Stomach (tissue), 8 donors: ENCODE measurements at regions not wholly inside any gene's neighbourhood (a gene's known extent, or its start where the extent isn't known, plus 50 kb on each side); places are given as distances from the start of the nearest gene placed in this dataset.

Experiments
- DNase-seq, 2 donors: peaks; one replicate each; pipeline versions ENCODE4 v3.0.0 to v3.0.0-alpha.2; 2013 to 2019
- H3K27ac ChIP-seq, 5 donors: fragments of 200-600 bp in 4 of 5; sonication (generic) in 4 of 5; one replicate each; pipeline ENCODE4 v1.5.1; 2013 to 2019; ENCODE audit warnings: mild to moderate bottlenecking in 1 of 5, moderate library complexity in 1 of 5
- H3K27me3 ChIP-seq, 3 donors: fragments of 200-600 bp; sonication (generic); one replicate each; pipeline ENCODE4 v1.5.1; 2017 to 2019; ENCODE audit warnings: mixed run types in 1 of 3
- H3K36me3 ChIP-seq, 4 donors: fragments of 200-600 bp; sonication (generic); 1 replicate in 3 of 4; 2 replicates in 1 of 4; pipeline ENCODE4 v1.5.1; 2016 to 2019
- H3K4me1 ChIP-seq, 4 donors: fragments of 200-600 bp; sonication (generic); one replicate each; pipeline ENCODE4 v1.5.1; 2016 to 2019
- H3K4me3 ChIP-seq, 4 donors: fragments of 200-600 bp; sonication (generic) in 3 of 4; one replicate each; pipeline ENCODE4 v1.5.1; 2016 to 2019; ENCODE audit warnings: mild to moderate bottlenecking in 1 of 4
- H3K9me3 ChIP-seq, 4 donors: fragments of 200-600 bp; sonication (generic); one replicate each; pipeline ENCODE4 v1.5.1; 2016 to 2019
- CTCF ChIP-seq, 7 experiments: fragments of 450-650 bp in 4 of 7; fragments of 200-600 bp in 3 of 7; sonication (generic) in 3 of 7; IDR thresholded peaks; one replicate each; pipeline ENCODE4 v1.5.1; 2016 to 2019; ENCODE audit warnings: antibody characterized with exemption in 7 of 7, control low read depth in 2 of 7, mild to moderate bottlenecking in 1 of 7
- EP300 ChIP-seq: sonication (generic); formaldehyde crosslinking; IDR thresholded peaks from one replicate; pipeline ENCODE4 v1.6.1; 2017; ENCODE audit warnings: antibody characterized with exemption
- POLR2A ChIP-seq, 4 donors: fragments of 450-650 bp; IDR thresholded peaks; one replicate each; pipeline ENCODE4 v1.6.1; 2016; ENCODE audit warnings: antibody characterized with exemption in 4 of 4, control low read depth in 2 of 4, mild to moderate bottlenecking in 1 of 4, moderate library complexity in 1 of 4
- POLR2AphosphoS5 ChIP-seq, 3 donors: sonication (generic); formaldehyde crosslinking; IDR thresholded peaks; one replicate each; pipeline ENCODE4 v1.6.1; 2016; ENCODE audit warnings: antibody characterized with exemption in 3 of 3
- WGBS, 5 donors: extraction: QIAGEN DNeasy Blood & Tissue Kit in 3 of 5; methylation state at CpG; one replicate each; pipeline versions ENCODE4 v1.1.5 to v1.1.7; 2013 to 2018; 5-methylcytosine and 5-hydroxymethylcytosine counted together
- intact Hi-C: fragments of 100-400 bp; cut with DNase I; formaldehyde crosslinking; loops from one replicate; pipeline ENCODE4 v1.15.1; 2023; ENCODE audit warnings: low total_unique reads
- donor health status: healthy with polysubstance abuse.
- donor health status: Bipolar disorder and iron deficiency.
- donor health status: healthy.

- intact Hi-C loops: no loop called here
- 82 to 92% (median 86%) methylated on average over 5 of the region's 5 CpGs for WGBS, 5 donors
These were observed 155.1 kb upstream of the PPARGC1A start for GRCh38 chr4:24044610-24045589.

GRCh38 chr4:24042094-24042493, 152.2 kb upstream of the PPARGC1A start:
- WGBS, 5 donors: 74 to 93% (median 85%) methylated on average over 1 of the region's 1 CpG
- no peak overlapping the region for H3K4me3 ChIP-seq
- no peaks in the 10 kb centered on the region for H3K9me3 ChIP-seq
- no peaks in the 10 kb centered on the region for H3K4me1 ChIP-seq
- no peak overlapping the region for H3K27ac ChIP-seq
- DNase-seq: no peak
- intact Hi-C loops: no loop called here
- no peaks in the 10 kb centered on the region for H3K36me3 ChIP-seq
- no peak for TF ChIP-seq POLR2AphosphoS5 (IDR thresholded peaks at IDR 0.05)
- TF ChIP-seq POLR2A (IDR thresholded peaks at IDR 0.05): no peak
- no peak for TF ChIP-seq EP300
- TF ChIP-seq CTCF (IDR thresholded peaks at IDR 0.05): no peak
- no peaks in the 10 kb centered on the region for H3K27me3 ChIP-seq

More at GRCh38 chr4:24044610-24045589, 155.1 kb upstream of the PPARGC1A start:
- no peaks in the 10 kb centered on the region for H3K36me3 ChIP-seq
- TF ChIP-seq POLR2AphosphoS5 (IDR thresholded peaks at IDR 0.05) (no peak), POLR2A (IDR thresholded peaks at IDR 0.05) (no peak), EP300 (no peak), CTCF (IDR thresholded peaks at IDR 0.05) (no peak)
- H3K27ac ChIP-seq: no peak overlapping the region
- DNase-seq: no peak
- H3K4me3 ChIP-seq: no peak overlapping the region
- no peaks in the 10 kb centered on the region for H3K27me3 ChIP-seq
- no peaks in the 10 kb centered on the region for H3K4me1 ChIP-seq
- no peaks in the 10 kb centered on the region for H3K9me3 ChIP-seq

DNA sequence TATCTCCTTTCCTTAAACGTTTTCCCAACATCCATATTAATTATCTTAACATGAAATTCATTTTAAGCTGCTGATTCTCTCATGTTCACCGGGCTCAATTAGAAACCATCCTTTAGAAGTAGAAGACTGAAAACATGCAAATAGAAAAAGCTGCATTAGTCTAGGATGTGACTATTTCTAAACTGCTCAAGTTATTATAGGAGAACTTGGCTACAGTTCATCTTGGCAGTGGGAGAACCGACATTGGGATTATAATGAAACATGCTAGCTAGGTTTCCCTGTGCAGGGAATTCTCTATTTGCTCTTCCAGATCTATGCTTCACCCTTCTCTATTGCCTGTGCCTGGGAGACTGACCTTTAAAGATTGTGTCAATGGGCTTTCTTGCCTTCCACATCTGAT, 151.0 kb upstream of the PPARGC1A start:
- TF ChIP-seq POLR2A (IDR thresholded peaks at IDR 0.05) (no peak), CTCF (IDR thresholded peaks at IDR 0.05) (no peak), POLR2AphosphoS5 (IDR thresholded peaks at IDR 0.05) (no peak)
- no peaks in the 10 kb centered on the region for H3K4me1 ChIP-seq
- no peak overlapping the region for H3K27ac ChIP-seq
- H3K27me3 ChIP-seq: no peaks in the 10 kb centered on the region
- no peaks in the 10 kb centered on the region for H3K9me3 ChIP-seq
- DNase-seq: peak in 1 of 2 donors; percentile 14
- no peaks in the 10 kb centered on the region for H3K36me3 ChIP-seq
- WGBS, 5 donors: 50 to 59% (median 54%) methylated on average over 3 of the region's 3 CpGs
- H3K4me3 ChIP-seq: no peak overlapping the region
- intact Hi-C loops: no loop called here

DNA sequence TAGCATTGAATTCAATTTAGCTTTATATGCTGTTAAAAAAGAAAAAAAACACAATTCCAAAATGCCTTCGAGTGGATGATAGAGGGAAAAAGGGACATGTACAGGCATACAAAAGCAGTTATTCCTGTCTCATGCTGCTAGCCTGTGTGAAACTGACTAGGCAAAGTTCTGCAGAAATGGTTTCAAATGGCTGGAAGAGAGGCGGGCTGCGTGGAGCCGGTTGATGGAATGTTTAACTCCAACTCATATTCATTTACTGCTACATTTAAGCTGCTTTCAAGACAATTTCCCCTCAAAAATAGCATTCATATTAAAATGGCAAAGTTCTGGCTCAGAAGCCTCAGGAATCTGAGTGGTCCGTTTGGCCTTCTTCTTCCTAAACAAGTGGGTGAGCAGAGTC, 143.8 kb upstream of the PPARGC1A start:
- intact Hi-C loops: no loop called here
- Histone ChIP-seq H3K4me3 (no peak overlapping the region), H3K27me3 (no peaks in the 10 kb centered on the region), H3K4me1 (no peaks in the 10 kb centered on the region), H3K9me3 (no peaks in the 10 kb centered on the region), H3K27ac (no peak overlapping the region), H3K36me3 (no peaks in the 10 kb centered on the region)
- DNase-seq: no peak
- TF ChIP-seq POLR2AphosphoS5 (IDR thresholded peaks at IDR 0.05) (no peak), EP300 (no peak), CTCF (IDR thresholded peaks at IDR 0.05) (no peak), POLR2A (IDR thresholded peaks at IDR 0.05) (no peak)
- 85 to 90% (median 88%) methylated on average over 5 of the region's 5 CpGs for whole genome bisulfite sequencing, 5 donors
